ENCODE measurements at regions not wholly inside any gene's neighbourhood (a gene's known extent, or its start where the extent isn't known, plus 50 kb on each side); places are given as distances from the start of the nearest gene placed in this dataset.

DNA sequence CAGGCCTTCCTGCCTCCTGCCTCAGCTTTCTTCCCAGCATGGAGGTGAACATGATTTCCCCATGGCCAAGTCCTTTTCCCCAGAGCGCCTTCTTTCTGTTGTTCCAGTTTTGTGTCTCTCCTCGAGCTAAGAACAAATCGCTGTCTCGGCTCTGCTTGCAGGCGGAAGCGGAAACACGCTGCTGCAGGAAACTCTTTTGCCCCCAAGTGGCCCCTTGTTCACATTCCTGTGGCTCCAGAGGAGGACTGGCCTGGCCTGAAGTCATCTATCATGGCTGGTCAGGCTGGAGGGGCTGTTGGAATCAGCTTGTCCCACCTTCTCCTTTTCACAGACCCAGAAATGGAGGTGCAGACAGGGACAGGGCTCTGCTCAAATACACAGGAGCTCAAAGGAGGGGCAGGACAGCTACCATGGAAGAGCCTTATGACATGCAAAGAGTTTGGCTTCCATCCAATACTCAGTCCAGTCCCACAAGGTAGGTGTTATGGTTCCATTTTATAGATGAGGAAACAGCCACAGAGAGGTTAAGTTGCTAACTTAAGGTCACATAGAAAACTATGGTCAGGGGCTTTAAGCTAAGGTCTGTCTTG is 182.2 kb upstream of the SYT13 start:
- ChIA-PET POLR2A (no interaction called here), CTCF (interaction anchor here (0.6 to 2.4 kb wide), 6 partner anchors 14 to 303 kb away, joined by 3 to 8 read pairs (median 4); no protein-coding TSS in a partner anchor)
- no peak for DNase-seq (ENCODE audit: low spot score)
- peak; percentile 59 for ATAC-seq
- Mint-ChIP-seq H3K36me3 (no peaks in the 10 kb centered on the region), H3K27ac (no peak overlapping the region), H3K27me3 (ENCODE audit: low read depth) (no peaks in the 10 kb centered on the region), H3K4me1 (peaks cover 7% of the 10 kb centered on the region), H3K4me3 (no peak overlapping the region), H3K9me3 (peaks cover 4% of the 10 kb centered on the region; the same call in 1 of the 2 replicates)
- TF ChIP-seq ZNF671 (CRISPR knock-in tag; IDR thresholded peaks at IDR 0.05) (no peak), FOXK1 (CRISPR knock-in tag; IDR thresholded peaks at IDR 0.05) (no peak), NR1H2 (CRISPR knock-in tag; IDR thresholded peaks at IDR 0.05) (no peak), MYBL2 (CRISPR knock-in tag; IDR thresholded peaks at IDR 0.05) (no peak), SMAD4 (CRISPR knock-in tag; IDR thresholded peaks at IDR 0.05) (no peak), JUN (CRISPR knock-in tag; IDR thresholded peaks at IDR 0.05) (no peak), FOXJ3 (CRISPR knock-in tag; IDR thresholded peaks at IDR 0.05; ENCODE audit: borderline replicate concordance) (no peak), CREB1 (CRISPR knock-in tag; IDR thresholded peaks at IDR 0.05) (no peak), NR2C2 (CRISPR knock-in tag; IDR thresholded peaks at IDR 0.05) (no peak)
- TF ChIP-seq, protein P1, sequence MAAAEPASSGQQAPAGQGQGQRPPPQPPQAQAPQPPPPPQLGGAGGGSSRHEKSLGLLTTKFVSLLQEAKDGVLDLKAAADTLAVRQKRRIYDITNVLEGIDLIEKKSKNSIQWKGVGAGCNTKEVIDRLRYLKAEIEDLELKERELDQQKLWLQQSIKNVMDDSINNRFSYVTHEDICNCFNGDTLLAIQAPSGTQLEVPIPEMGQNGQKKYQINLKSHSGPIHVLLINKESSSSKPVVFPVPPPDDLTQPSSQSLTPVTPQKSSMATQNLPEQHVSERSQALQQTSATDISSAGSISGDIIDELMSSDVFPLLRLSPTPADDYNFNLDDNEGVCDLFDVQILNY (CRISPR knock-in tag; IDR thresholded peaks at IDR 0.05): no peak
- TF ChIP-seq, protein P2, sequence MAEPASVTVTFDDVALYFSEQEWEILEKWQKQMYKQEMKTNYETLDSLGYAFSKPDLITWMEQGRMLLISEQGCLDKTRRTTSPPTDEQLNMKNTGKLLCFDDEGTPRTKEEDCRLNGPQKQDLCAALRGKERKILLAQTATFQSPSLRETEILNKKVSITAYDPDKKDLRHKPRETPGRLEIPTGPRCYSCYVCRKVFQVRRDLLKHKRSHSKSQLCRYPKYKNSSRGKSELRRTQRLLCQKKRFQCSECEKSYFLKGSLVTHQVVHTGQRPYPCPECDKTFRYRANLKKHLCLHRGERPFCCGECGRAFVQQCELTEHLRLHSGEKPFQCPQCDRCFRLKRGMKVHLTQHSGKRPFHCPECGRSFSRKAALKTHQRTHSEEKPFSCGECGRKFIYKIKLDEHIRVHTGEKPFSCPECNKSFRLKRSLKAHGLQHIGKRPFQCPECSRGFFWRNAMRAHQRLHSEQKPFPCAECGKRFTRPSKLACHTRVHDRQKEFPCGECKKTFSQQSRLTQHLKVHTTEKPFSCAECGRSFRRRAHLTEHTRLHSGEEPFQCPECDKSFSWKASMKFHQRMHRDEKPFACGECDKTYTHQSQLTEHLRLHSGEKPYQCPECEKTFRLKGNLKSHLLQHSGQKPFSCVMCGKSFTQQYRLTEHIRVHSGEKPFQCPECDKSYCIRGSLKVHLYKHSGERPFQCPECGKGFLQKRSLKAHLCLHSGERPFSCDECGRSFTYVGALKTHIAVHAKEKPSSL (CRISPR knock-in tag; conservative IDR thresholded peaks at IDR 0.05): no peak
- TF ChIP-seq, protein P3, sequence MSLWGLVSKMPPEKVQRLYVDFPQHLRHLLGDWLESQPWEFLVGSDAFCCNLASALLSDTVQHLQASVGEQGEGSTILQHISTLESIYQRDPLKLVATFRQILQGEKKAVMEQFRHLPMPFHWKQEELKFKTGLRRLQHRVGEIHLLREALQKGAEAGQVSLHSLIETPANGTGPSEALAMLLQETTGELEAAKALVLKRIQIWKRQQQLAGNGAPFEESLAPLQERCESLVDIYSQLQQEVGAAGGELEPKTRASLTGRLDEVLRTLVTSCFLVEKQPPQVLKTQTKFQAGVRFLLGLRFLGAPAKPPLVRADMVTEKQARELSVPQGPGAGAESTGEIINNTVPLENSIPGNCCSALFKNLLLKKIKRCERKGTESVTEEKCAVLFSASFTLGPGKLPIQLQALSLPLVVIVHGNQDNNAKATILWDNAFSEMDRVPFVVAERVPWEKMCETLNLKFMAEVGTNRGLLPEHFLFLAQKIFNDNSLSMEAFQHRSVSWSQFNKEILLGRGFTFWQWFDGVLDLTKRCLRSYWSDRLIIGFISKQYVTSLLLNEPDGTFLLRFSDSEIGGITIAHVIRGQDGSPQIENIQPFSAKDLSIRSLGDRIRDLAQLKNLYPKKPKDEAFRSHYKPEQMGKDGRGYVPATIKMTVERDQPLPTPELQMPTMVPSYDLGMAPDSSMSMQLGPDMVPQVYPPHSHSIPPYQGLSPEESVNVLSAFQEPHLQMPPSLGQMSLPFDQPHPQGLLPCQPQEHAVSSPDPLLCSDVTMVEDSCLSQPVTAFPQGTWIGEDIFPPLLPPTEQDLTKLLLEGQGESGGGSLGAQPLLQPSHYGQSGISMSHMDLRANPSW (CRISPR knock-in tag; conservative IDR thresholded peaks at IDR 0.05; ENCODE audit: low read depth): no peak
- TF ChIP-seq, protein P4, sequence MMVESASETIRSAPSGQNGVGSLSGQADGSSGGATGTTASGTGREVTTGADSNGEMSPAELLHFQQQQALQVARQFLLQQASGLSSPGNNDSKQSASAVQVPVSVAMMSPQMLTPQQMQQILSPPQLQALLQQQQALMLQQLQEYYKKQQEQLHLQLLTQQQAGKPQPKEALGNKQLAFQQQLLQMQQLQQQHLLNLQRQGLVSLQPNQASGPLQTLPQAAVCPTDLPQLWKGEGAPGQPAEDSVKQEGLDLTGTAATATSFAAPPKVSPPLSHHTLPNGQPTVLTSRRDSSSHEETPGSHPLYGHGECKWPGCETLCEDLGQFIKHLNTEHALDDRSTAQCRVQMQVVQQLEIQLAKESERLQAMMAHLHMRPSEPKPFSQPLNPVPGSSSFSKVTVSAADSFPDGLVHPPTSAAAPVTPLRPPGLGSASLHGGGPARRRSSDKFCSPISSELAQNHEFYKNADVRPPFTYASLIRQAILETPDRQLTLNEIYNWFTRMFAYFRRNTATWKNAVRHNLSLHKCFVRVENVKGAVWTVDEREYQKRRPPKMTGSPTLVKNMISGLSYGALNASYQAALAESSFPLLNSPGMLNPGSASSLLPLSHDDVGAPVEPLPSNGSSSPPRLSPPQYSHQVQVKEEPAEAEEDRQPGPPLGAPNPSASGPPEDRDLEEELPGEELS (CRISPR knock-in tag; IDR thresholded peaks at IDR 0.05): no peak
- TF ChIP-seq, protein P5, sequence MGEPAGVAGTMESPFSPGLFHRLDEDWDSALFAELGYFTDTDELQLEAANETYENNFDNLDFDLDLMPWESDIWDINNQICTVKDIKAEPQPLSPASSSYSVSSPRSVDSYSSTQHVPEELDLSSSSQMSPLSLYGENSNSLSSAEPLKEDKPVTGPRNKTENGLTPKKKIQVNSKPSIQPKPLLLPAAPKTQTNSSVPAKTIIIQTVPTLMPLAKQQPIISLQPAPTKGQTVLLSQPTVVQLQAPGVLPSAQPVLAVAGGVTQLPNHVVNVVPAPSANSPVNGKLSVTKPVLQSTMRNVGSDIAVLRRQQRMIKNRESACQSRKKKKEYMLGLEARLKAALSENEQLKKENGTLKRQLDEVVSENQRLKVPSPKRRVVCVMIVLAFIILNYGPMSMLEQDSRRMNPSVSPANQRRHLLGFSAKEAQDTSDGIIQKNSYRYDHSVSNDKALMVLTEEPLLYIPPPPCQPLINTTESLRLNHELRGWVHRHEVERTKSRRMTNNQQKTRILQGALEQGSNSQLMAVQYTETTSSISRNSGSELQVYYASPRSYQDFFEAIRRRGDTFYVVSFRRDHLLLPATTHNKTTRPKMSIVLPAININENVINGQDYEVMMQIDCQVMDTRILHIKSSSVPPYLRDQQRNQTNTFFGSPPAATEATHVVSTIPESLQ (CRISPR knock-in tag; IDR thresholded peaks at IDR 0.05): no peak
- TF ChIP-seq, protein P6, sequence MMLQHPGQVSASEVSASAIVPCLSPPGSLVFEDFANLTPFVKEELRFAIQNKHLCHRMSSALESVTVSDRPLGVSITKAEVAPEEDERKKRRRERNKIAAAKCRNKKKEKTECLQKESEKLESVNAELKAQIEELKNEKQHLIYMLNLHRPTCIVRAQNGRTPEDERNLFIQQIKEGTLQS (CRISPR knock-in tag; conservative IDR thresholded peaks at IDR 0.05): no peak
